Femur (tissue), 1 donor: ENCODE measurements at regions not wholly inside any gene's neighbourhood (a gene's known extent, or its start where the extent isn't known, plus 50 kb on each side); places are given as distances from the start of the nearest gene placed in this dataset.

Experiments used
- DNase-seq: peaks from one replicate; pipeline ENCODE4 v3.0.0-alpha.2; 2017

GRCh38 chr4:53764761-53765490, 173.6 kb upstream of the LNX1 start:
- DNase-seq: no peak

GRCh38 chr4:53763813-53764597, 172.7 kb upstream of the LNX1 start:
- DNase-seq: no peak

GRCh38 chr4:53755656-53756055, 164.4 kb upstream of the LNX1 start:
- DNase-seq: no peak

- DNase-seq: no peak
Observed at GRCh38 chr4:53752124-53752523, 160.8 kb upstream of the LNX1 start.

GRCh38 chr4:53748328-53748772, 157.1 kb upstream of the LNX1 start:
- DNase-seq: peak; percentile 51

GRCh38 chr4:53747401-53747800, 156.1 kb upstream of the LNX1 start:
- no peak for DNase-seq

- DNase-seq: no peak
Observed at GRCh38 chr4:53744446-53745160, 153.3 kb upstream of the LNX1 start.

GRCh38 chr4:53734584-53735353, 143.5 kb upstream of the LNX1 start:
- DNase-seq: no peak

GRCh38 chr4:53734182-53734581, 142.9 kb upstream of the LNX1 start:
- no peak for DNase-seq

- no peak for DNase-seq
Observed at GRCh38 chr4:53732661-53733060, 141.4 kb upstream of the LNX1 start.

- DNase-seq: no peak
Observed at GRCh38 chr4:53730031-53730805, 138.9 kb upstream of the LNX1 start.

- DNase-seq: no peak
Observed at GRCh38 chr4:53722110-53722509, 130.8 kb upstream of the LNX1 start.

- DNase-seq: no peak
Observed at GRCh38 chr4:53721263-53721662, 130.0 kb upstream of the LNX1 start.

- no peak for DNase-seq
Observed at GRCh38 chr4:53720776-53721175, 129.5 kb upstream of the LNX1 start.

- no peak for DNase-seq
Observed at GRCh38 chr4:53717064-53717549, 125.8 kb upstream of the LNX1 start.

- no peak for DNase-seq
Observed at GRCh38 chr4:53716471-53717063, 125.3 kb upstream of the LNX1 start.

- no peak for DNase-seq
Observed at GRCh38 chr4:53716011-53716410, 124.7 kb upstream of the LNX1 start.

GRCh38 chr4:53714236-53715140, 123.2 kb upstream of the LNX1 start:
- DNase-seq: no peak

- DNase-seq: no peak
Observed at GRCh38 chr4:53713767-53714166, 122.5 kb upstream of the LNX1 start.

GRCh38 chr4:53713296-53713695, 122.0 kb upstream of the LNX1 start:
- no peak for DNase-seq
